Left ventricle myocardium inferior (tissue), 1 donor: ENCODE measurements at regions not wholly inside any gene's neighbourhood (a gene's known extent, or its start where the extent isn't known, plus 50 kb on each side); places are given as distances from the start of the nearest gene placed in this dataset.

Experiments used
- DNase-seq: peaks from one replicate; pipeline ENCODE4 v3.0.0-alpha.2; 2020
- H3K27ac ChIP-seq: fragments of 200-600 bp; replicated peaks from 2 replicates; pipeline ENCODE4 v1.8.0; 2021
- H3K27me3 ChIP-seq: fragments of 200-600 bp; 2 replicates; pipeline ENCODE4 v1.8.0; 2021; ENCODE audit warnings: low read depth
- H3K36me3 ChIP-seq: fragments of 200-600 bp; 2 replicates; pipeline ENCODE4 v1.8.0; 2021
- H3K4me1 ChIP-seq: fragments of 200-600 bp; 2 replicates; pipeline ENCODE4 v1.8.0; 2021
- H3K4me3 ChIP-seq: fragments of 200-600 bp; 2 replicates; pipeline ENCODE4 v1.8.0; 2021; ENCODE audit warnings: mild to moderate bottlenecking, moderate library complexity
- H3K9me3 ChIP-seq: fragments of 200-600 bp; replicated peaks from 2 replicates; pipeline ENCODE4 v1.8.0; 2021
- intact Hi-C: fragments of 100-400 bp; cut with micrococcal nuclease; formaldehyde crosslinking; loops from one replicate; pipeline ENCODE4 v1.11.0; 2022
- TF ChIP-seq, protein P1 (sequence below): fragments of 200-600 bp; IDR thresholded peaks from 2 replicates; pipeline ENCODE4 v1.8.0; 2021; ENCODE audit warnings: antibody characterized with exemption, mild to moderate bottlenecking, borderline replicate concordance
- donor health status: DM: no; HTN: yes; CAD: no; lungs with severe emphysema.

DNA sequence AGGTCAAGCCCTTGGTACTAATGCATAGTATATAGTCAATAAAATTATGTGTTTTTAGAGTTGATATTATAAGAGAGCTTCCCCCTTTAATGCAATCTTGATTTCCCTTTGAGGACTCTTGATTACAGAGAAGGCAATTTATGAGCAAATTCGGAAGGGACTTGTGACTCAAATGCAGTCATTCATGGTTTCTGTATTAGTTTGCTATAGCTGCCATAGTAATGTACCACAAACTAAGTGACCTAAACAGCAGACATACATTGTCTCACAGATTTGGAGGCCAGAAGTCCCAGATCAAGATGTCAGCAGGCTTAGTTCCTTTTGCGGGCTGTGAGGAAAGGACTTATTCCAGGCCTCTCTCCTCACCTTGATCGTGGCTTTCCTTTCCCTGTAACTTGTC, 933.4 kb downstream of the NLGN4Y start:
- intact Hi-C loops, result no loop called here
- Histone ChIP-seq H3K4me3 (no peak overlapping the region), H3K4me1 (no peaks in the 10 kb centered on the region), H3K9me3 (no peaks in the 10 kb centered on the region), H3K27ac (no peak overlapping the region), H3K27me3 (peaks cover 15% of the 10 kb centered on the region), H3K36me3 (no peaks in the 10 kb centered on the region)
- TF ChIP-seq, protein P1, sequence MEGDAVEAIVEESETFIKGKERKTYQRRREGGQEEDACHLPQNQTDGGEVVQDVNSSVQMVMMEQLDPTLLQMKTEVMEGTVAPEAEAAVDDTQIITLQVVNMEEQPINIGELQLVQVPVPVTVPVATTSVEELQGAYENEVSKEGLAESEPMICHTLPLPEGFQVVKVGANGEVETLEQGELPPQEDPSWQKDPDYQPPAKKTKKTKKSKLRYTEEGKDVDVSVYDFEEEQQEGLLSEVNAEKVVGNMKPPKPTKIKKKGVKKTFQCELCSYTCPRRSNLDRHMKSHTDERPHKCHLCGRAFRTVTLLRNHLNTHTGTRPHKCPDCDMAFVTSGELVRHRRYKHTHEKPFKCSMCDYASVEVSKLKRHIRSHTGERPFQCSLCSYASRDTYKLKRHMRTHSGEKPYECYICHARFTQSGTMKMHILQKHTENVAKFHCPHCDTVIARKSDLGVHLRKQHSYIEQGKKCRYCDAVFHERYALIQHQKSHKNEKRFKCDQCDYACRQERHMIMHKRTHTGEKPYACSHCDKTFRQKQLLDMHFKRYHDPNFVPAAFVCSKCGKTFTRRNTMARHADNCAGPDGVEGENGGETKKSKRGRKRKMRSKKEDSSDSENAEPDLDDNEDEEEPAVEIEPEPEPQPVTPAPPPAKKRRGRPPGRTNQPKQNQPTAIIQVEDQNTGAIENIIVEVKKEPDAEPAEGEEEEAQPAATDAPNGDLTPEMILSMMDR, result no peak
- no peak for DNase-seq

DNA sequence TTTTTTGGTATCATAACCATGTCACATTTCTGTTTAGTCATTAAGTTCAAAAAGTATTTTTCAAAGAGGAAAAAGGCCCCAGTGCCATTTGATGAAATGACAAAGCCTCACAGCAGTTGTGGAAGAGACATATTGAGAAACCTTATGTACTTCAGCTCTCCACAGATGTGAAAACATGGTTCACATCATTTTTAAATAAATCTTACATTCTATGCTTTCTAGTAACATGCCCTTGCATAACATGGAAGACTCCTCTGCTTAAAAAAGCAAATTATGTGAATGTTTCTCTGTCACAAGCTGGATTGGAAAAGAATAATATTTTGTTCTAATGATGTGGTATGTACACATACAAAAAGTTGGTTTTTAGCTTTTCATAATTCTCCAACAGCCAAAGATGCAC, 934.1 kb downstream of the NLGN4Y start:
- no peaks in the 10 kb centered on the region for H3K36me3 ChIP-seq
- no peak overlapping the region for H3K4me3 ChIP-seq
- no peak for DNase-seq
- intact Hi-C loops, result no loop called here
- TF ChIP-seq, protein P1, result no peak
- H3K4me1 ChIP-seq, result no peaks in the 10 kb centered on the region
- H3K27ac ChIP-seq, result no peak overlapping the region
- H3K27me3 ChIP-seq, result peaks cover 15% of the 10 kb centered on the region
- no peaks in the 10 kb centered on the region for H3K9me3 ChIP-seq

DNA sequence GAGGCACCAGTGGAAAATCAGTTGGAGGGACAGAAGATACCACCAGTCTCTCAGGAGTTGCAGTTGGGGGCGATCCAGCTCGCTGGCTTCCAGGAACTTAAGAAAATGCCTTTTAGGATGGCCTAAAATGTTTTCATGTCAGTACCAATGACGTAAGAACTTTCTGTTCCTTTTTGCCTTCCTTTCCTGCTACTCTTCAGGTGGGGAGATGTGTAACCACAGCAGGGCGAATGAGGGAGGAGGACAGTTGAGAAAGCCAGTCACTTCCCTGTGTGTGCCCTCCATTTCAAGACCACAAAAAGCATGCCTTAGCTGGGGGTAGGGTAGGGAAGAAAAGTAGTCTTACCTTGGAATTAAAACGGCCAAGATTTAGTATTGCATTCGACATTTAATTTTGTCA, 941.6 kb downstream of the NLGN4Y start:
- Histone ChIP-seq H3K36me3 (no peaks in the 10 kb centered on the region), H3K9me3 (no peaks in the 10 kb centered on the region), H3K27me3 (no peaks in the 10 kb centered on the region), H3K4me3 (no peak overlapping the region), H3K27ac (no peak overlapping the region), H3K4me1 (no peaks in the 10 kb centered on the region)
- no peak for DNase-seq
- TF ChIP-seq, protein P1, result no peak
- intact Hi-C loops, result no loop called here

DNA sequence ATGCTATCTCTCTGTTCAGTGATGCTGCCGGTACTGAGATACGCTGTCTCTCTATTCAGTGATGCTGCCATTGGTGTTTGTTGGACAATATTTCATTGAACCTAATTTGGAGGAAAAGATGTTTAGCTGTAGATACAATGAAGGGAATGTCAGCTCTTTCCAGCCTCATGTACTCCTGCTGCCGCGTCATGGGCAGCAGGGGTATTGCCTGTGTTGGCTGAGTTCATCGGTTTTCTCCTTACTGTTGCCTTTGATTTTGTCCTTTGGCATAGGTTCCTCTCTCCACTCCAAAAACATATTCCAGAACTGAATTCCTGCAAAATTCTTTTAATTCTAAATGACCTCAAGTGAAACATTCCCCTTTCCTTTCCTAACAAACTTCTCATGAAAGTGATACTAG, 942.6 kb downstream of the NLGN4Y start:
- H3K27ac ChIP-seq, result no peak overlapping the region
- H3K4me1 ChIP-seq, result no peaks in the 10 kb centered on the region
- no peak overlapping the region for H3K4me3 ChIP-seq
- no peaks in the 10 kb centered on the region for H3K36me3 ChIP-seq
- intact Hi-C loops, result no loop called here
- H3K9me3 ChIP-seq, result no peaks in the 10 kb centered on the region
- no peaks in the 10 kb centered on the region for H3K27me3 ChIP-seq
- TF ChIP-seq, protein P1, result no peak
- no peak for DNase-seq

DNA sequence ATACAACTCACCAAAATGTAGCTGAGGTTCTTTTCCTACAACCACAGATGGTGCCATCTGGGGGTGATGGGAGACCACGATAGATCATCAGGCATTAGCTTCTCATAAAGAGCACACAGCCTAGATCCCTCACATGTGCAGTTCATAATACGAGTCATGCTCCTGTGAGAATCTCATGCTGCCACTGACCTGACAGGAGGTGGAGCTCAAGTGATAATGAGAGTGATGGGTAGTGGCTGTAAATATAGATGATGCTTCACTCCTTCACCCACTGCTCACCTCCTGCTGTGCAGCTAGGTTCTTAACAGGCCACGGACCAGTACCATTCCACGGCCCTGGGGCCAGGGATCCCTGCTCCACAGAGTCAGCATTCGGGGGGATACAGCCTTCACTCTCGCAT, 943.8 kb downstream of the NLGN4Y start:
- Histone ChIP-seq H3K36me3 (no peaks in the 10 kb centered on the region), H3K4me3 (no peak overlapping the region), H3K27me3 (no peaks in the 10 kb centered on the region), H3K4me1 (no peaks in the 10 kb centered on the region), H3K27ac (no peak overlapping the region), H3K9me3 (no peaks in the 10 kb centered on the region)
- DNase-seq, result no peak
- intact Hi-C loops, result no loop called here
- TF ChIP-seq, protein P1, result no peak

DNA sequence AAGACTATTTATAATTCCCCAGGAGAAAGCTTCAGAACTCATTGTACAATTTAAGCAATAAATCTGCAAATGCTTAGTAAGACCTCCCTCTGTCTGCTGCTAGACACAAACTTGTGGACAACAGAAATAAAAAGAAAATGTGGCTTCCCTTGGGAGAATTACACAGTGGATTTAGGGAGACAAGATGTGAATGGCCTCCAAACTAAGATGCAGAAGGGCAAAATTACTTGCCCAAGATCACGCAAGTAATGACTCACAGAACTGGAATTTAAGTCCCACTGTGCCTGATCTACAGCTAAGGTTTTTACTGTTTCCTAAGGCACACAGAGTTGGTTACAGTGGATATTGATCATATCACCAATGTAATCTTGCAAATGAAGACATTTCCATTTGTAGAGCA, 947.0 kb downstream of the NLGN4Y start:
- Histone ChIP-seq H3K9me3 (no peaks in the 10 kb centered on the region), H3K36me3 (no peaks in the 10 kb centered on the region), H3K27ac (no peak overlapping the region), H3K27me3 (no peaks in the 10 kb centered on the region), H3K4me3 (no peak overlapping the region), H3K4me1 (no peaks in the 10 kb centered on the region)
- DNase-seq, result no peak
- TF ChIP-seq, protein P1, result no peak
- intact Hi-C loops, result no loop called here
